ENCODE measurements at regions not wholly inside any gene's neighbourhood (a gene's known extent, or its start where the extent isn't known, plus 50 kb on each side); places are given as distances from the start of the nearest gene placed in this dataset.

DNA sequence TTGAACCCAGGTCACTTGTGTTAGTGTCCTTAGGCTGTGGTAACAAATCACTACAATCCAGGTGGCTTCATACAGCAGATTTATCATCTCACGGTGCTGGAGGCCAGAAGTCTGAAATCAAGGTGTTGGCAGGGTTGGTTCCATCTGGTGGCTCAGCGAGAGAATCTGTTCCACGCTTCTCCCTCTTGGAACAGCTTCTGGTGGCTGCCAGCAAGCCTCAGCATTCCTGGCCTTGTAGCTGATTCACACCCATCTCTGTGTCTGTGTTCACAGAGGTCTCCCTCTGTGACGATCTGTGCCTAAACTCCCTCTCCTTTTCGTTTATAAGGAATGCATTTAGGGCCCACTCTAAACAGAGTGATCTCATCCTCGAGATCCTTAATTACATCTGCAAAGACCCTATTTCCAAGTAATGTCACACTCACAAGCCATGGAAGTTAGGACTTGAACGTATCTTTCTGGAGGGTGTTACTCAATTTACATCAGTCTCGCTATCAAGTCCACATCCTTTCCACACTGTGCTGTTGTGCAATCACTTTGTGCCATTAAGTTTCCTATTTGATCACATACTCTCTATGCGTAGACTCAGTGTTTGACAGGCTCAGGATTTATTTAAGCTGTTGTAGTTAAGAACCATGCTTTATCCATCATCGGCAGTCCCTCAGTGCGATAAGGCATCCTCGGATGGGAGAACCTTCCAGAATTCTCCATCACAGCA is 164.4 kb downstream of the SOCS6 start:
- Mint-ChIP-seq H3K9me3 (no peaks in the 10 kb centered on the region), H3K27ac (no peak overlapping the region), H3K4me1 (no peaks in the 10 kb centered on the region), H3K4me3 (no peak overlapping the region), H3K27me3 (ENCODE audit: low read depth) (peaks cover 14% of the 10 kb centered on the region), H3K36me3 (no peaks in the 10 kb centered on the region)
- TF ChIP-seq, protein P1, sequence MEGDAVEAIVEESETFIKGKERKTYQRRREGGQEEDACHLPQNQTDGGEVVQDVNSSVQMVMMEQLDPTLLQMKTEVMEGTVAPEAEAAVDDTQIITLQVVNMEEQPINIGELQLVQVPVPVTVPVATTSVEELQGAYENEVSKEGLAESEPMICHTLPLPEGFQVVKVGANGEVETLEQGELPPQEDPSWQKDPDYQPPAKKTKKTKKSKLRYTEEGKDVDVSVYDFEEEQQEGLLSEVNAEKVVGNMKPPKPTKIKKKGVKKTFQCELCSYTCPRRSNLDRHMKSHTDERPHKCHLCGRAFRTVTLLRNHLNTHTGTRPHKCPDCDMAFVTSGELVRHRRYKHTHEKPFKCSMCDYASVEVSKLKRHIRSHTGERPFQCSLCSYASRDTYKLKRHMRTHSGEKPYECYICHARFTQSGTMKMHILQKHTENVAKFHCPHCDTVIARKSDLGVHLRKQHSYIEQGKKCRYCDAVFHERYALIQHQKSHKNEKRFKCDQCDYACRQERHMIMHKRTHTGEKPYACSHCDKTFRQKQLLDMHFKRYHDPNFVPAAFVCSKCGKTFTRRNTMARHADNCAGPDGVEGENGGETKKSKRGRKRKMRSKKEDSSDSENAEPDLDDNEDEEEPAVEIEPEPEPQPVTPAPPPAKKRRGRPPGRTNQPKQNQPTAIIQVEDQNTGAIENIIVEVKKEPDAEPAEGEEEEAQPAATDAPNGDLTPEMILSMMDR (IDR thresholded peaks at IDR 0.05; ENCODE audit: unreplicated experiment): no peak
- no peak for DNase-seq (ENCODE audit: low spot score in 2 of 2, unreplicated experiment in 2 of 2)

DNA sequence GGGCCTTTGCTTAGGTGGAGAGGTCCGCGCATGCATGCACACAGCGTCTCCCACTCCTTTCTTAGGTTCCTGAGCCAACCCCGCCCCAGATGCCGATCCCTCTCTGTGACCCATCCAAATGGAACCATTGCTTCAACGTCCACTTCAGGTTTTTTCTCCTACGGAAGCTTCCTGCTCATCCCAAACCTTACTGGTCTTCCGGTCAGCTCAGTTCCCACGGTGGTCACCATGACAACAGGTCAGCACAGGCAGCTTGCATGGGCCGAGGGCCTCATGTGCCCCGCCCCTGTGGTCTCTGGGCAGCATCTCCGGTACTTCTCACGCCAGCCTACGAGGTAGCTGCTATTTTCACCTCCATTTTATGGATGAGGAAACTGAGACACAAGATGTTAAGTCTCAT is 163.7 kb downstream of the SOCS6 start:
- Mint-ChIP-seq H3K36me3 (no peaks in the 10 kb centered on the region), H3K4me1 (no peaks in the 10 kb centered on the region), H3K27me3 (ENCODE audit: low read depth) (peaks cover 14% of the 10 kb centered on the region), H3K27ac (no peak overlapping the region), H3K9me3 (no peaks in the 10 kb centered on the region), H3K4me3 (no peak overlapping the region)
- TF ChIP-seq, protein P1 (IDR thresholded peaks at IDR 0.05; ENCODE audit: unreplicated experiment): no peak
- DNase-seq (ENCODE audit: low spot score in 2 of 2, unreplicated experiment in 2 of 2): no peak

DNA sequence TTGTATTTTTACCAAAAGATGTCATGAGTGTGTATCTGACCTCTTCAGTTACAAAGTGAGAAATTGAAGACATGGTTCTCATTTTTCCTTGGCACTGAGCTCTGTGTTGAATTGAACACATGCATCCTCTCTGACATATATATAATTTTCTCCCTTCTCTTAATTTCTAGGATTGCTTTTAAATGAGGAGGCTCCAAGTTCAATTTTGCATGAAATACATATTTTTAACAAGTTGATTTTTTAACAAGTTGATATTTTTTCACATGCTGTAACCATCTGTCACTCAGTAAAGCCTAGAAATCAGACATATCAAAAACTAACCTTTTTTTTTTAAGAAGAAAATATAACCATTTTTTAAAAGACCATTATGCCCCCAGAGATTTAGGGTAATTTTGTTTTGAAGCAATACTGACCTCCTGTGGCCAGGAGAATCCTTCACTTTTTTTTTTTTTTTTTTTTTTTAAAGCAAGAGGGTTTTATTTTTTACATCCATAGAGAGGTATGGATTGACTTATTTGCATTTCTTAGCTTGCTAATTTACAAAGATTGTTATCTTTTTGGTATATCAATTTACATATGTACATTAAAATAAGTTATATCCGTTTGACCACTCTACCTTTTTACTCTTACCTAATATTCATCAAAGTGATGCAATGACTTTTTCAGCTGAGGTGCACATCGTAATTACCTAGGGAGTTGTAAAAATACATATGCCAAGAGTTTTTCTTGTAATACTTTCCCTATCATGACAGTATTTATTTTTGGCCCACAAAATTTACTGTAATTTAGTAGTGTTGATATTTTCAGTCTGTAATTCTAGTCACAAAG is 161.8 kb downstream of the SOCS6 start:
- TF ChIP-seq, protein P1 (IDR thresholded peaks at IDR 0.05; ENCODE audit: unreplicated experiment): peak; percentile 53
- no peaks in the 10 kb centered on the region for H3K4me1 Mint-ChIP-seq
- DNase-seq (ENCODE audit: low spot score in 2 of 2, unreplicated experiment in 2 of 2): no peak
- peaks cover 11% of the 10 kb centered on the region for H3K27me3 Mint-ChIP-seq (ENCODE audit: low read depth)
- H3K4me3 Mint-ChIP-seq: no peak overlapping the region
- H3K9me3 Mint-ChIP-seq: no peaks in the 10 kb centered on the region
- H3K27ac Mint-ChIP-seq: no peak overlapping the region
- H3K36me3 Mint-ChIP-seq: no peaks in the 10 kb centered on the region

DNA sequence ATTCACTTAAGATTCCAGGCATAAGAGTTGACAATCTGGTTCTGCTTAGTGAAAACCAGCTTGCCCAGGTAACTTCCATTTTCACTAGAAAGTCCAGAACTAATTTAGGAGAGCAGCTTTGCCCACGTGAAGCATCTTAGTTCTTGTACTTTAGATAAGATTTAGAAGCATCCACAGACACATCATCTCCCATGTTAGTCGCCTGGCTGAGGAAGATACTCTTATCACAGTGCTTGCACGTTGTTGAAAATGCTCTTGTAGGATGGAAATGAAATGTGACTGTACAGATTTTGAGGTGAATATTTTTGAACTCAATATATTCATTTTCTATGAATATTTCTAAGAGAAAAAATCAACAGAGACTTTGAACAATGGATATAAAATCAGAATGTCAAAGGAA is 159.7 kb downstream of the SOCS6 start:
- Mint-ChIP-seq H3K36me3 (no peaks in the 10 kb centered on the region), H3K4me1 (no peaks in the 10 kb centered on the region), H3K27ac (no peak overlapping the region), H3K27me3 (ENCODE audit: low read depth) (peaks cover 11% of the 10 kb centered on the region), H3K4me3 (no peak overlapping the region), H3K9me3 (peaks cover 9% of the 10 kb centered on the region)
- TF ChIP-seq, protein P1 (IDR thresholded peaks at IDR 0.05; ENCODE audit: unreplicated experiment): no peak
- no peak for DNase-seq (ENCODE audit: low spot score in 2 of 2, unreplicated experiment in 2 of 2)

DNA sequence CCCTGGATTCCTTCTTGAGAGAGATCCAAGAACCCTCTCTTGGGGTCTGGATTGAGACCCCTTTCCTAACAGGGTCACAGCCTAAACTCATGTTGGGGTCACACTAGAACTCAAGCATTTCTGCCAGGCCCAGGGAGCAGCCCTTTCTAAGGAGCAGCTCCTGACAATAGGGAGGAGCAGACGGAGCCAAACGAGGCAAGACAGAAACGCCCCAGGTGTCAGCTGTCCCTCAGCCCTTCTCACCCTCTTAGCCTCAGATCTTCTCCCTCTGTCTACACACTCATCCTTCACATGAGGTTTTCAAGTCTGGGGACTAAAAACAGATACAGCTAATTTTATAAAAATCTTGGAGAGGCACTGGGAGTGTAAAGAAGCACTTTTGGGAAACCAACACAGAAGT is 157.2 kb downstream of the SOCS6 start:
- Mint-ChIP-seq H3K27ac (no peak overlapping the region), H3K4me1 (no peaks in the 10 kb centered on the region), H3K4me3 (no peak overlapping the region), H3K27me3 (ENCODE audit: low read depth) (no peaks in the 10 kb centered on the region), H3K9me3 (peaks cover 23% of the 10 kb centered on the region), H3K36me3 (peaks cover 3% of the 10 kb centered on the region)
- TF ChIP-seq, protein P1 (IDR thresholded peaks at IDR 0.05; ENCODE audit: unreplicated experiment): no peak
- DNase-seq (ENCODE audit: low spot score in 2 of 2, unreplicated experiment in 2 of 2): no peak
